A673 (cell line): ENCODE measurements at regions not wholly inside any gene's neighbourhood (a gene's known extent, or its start where the extent isn't known, plus 50 kb on each side); places are given as distances from the start of the nearest gene placed in this dataset.

Experiments
- BruUV-seq: library from RNA; stranded (reverse); fragments of 400-500 nt; replicated peaks from 2 replicates; lab custom pipeline; 2021; lab: Mats Ljungman, UMichigan
- CTCF ChIA-PET: fragments of 300-600 bp; sonication (Branson Sonifier 250); formaldehyde crosslinking; loops from one replicate; lab custom pipeline; 2022; ENCODE audit warnings: antibody characterized with exemption; lab: Charles Lee
- POLR2A ChIA-PET: fragments of 300-600 bp; sonication (Branson Sonifier 250); formaldehyde crosslinking; loops from one replicate; lab custom pipeline; 2022; ENCODE audit warnings: antibody characterized with exemption; ENCODE audit not compliant: low non-redundant PET; lab: Charles Lee
- DNase-seq: peaks from one replicate; pipeline ENCODE4 v3.0.0-alpha.2; 2015; ENCODE audit warnings: low spot score
- H3K27ac ChIP-seq: fragments of 200-600 bp; sonication (generic); 2 replicates; pipeline ENCODE4 v1.5.1; 2016; ENCODE audit warnings: mixed run types, low read depth, mild to moderate bottlenecking, mixed read lengths, antibody characterized with exemption, low read length; ENCODE audit not compliant: poor library complexity, severe bottlenecking
- H3K27me3 ChIP-seq: fragments of 200-600 bp; sonication (generic); replicated peaks from 2 replicates; pipeline ENCODE4 v1.6.1; 2017; ENCODE audit warnings: mixed run types, low read depth, mild to moderate bottlenecking, mixed read lengths, antibody characterized with exemption, low read length; ENCODE audit not compliant: insufficient read depth, poor library complexity
- H3K36me3 ChIP-seq: fragments of 200-600 bp; sonication (generic); 2 replicates; pipeline ENCODE4 v1.6.1; 2016; ENCODE audit warnings: mixed run types, mild to moderate bottlenecking, mixed read lengths, antibody characterized with exemption, low read length; ENCODE audit not compliant: insufficient read depth, poor library complexity, severe bottlenecking
- H3K4me1 ChIP-seq: fragments of 200-600 bp; sonication (generic); 2 replicates; pipeline ENCODE4 v1.6.1; 2017; ENCODE audit warnings: mixed run types, mild to moderate bottlenecking, mixed read lengths, antibody characterized with exemption, low read length; ENCODE audit not compliant: insufficient read depth, poor library complexity, severe bottlenecking
- H3K4me3 ChIP-seq: fragments of 200-600 bp; sonication (generic); 2 replicates; pipeline ENCODE4 v1.5.1; 2016; ENCODE audit warnings: low read depth, mixed run types, mild to moderate bottlenecking, mixed read lengths, low read length; ENCODE audit not compliant: poor library complexity, severe bottlenecking
- H3K9me3 ChIP-seq: fragments of 200-600 bp; sonication (generic); 2 replicates; pipeline ENCODE4 v1.6.1; 2016; ENCODE audit warnings: mixed run types, low read depth, mild to moderate bottlenecking, mixed read lengths, antibody characterized with exemption, low read length; ENCODE audit not compliant: poor library complexity, severe bottlenecking
- EZH2 ChIP-seq: fragments of 200-600 bp; sonication (generic); IDR thresholded peaks from 2 replicates; pipeline ENCODE4 v1.6.1; 2017; ENCODE audit warnings: borderline replicate concordance, low read depth, mild to moderate bottlenecking, mixed read lengths, antibody characterized with exemption, low read length; ENCODE audit not compliant: poor library complexity, severe bottlenecking
- intact Hi-C: fragments of 100-400 bp; cut with micrococcal nuclease; formaldehyde crosslinking; loops from one replicate; pipeline ENCODE4 v1.10.0; 2022; ENCODE audit not compliant: unreplicated experiment
- TF ChIP-seq, protein P1 (sequence below): fragments of 300-800, 200-600 bp; sonication (generic); conservative IDR thresholded peaks from 2 replicates; pipeline ENCODE4 v1.5.1; 2017; ENCODE audit warnings: low read depth, mild to moderate bottlenecking, antibody characterized with exemption, low read length, moderate library complexity, mixed read lengths

DNA sequence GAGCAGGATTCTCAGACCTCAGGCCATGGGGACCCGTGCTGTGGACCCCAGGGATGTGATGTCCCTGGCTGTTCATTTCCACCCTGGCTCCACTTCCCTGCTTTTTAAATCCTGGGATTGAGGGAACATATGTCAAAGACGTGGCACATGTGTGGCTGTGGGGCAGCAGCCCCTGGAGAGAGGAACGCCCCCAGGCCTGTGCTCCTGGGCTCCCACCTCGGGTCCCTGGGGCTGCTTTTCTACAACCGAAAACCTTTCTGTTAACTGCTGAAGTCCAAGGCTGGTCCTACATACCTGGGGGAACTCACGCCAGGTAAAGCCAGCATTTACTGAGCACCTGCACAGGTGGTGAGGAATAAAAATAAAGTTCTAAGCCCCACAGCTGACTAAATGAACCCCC is 102.3 kb upstream of the FRMD1 start:
- no TSS peak for BruUV-seq
- POLR2A ChIA-PET: no interaction called here
- peak overlapping the region; percentile 85 for H3K27ac ChIP-seq
- peaks cover 57% of the 10 kb centered on the region for H3K4me1 ChIP-seq
- no peaks in the 10 kb centered on the region for H3K36me3 ChIP-seq
- TF ChIP-seq EZH2: no peak
- TF ChIP-seq, protein P1, sequence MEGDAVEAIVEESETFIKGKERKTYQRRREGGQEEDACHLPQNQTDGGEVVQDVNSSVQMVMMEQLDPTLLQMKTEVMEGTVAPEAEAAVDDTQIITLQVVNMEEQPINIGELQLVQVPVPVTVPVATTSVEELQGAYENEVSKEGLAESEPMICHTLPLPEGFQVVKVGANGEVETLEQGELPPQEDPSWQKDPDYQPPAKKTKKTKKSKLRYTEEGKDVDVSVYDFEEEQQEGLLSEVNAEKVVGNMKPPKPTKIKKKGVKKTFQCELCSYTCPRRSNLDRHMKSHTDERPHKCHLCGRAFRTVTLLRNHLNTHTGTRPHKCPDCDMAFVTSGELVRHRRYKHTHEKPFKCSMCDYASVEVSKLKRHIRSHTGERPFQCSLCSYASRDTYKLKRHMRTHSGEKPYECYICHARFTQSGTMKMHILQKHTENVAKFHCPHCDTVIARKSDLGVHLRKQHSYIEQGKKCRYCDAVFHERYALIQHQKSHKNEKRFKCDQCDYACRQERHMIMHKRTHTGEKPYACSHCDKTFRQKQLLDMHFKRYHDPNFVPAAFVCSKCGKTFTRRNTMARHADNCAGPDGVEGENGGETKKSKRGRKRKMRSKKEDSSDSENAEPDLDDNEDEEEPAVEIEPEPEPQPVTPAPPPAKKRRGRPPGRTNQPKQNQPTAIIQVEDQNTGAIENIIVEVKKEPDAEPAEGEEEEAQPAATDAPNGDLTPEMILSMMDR: no peak
- no peak overlapping the region for H3K4me3 ChIP-seq
- CTCF ChIA-PET: no interaction called here
- DNase-seq: no peak
- intact Hi-C loops: no loop called here
- no peaks in the 10 kb centered on the region for H3K27me3 ChIP-seq
- no peaks in the 10 kb centered on the region for H3K9me3 ChIP-seq

DNA sequence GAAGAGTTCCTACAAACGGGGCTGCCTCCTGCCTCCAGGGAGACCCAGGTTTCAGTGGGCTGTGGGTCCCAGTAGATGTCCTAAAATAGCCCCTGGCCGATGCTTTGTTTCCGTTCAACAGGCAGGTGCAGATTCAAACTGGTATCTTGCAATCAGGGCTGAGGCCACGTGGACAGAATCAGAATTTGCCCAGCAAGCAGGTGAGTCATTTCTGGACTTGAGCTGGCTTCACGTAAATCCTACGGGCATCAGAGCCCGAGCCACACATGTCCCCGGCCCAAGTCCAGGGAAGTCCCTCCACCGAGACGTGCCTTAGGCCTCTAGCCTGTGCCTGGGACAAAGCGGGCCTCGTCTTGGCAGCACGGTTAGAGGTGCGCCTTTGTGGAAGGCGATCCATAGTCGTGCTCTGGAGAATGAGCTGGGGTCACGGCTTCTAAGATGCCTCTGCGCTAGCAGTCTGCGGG is 101.6 kb upstream of the FRMD1 start:
- H3K27me3 ChIP-seq: no peaks in the 10 kb centered on the region
- peak overlapping the region; percentile 56 for H3K27ac ChIP-seq
- TF ChIP-seq EZH2: no peak
- TF ChIP-seq, protein P1: no peak
- no peaks in the 10 kb centered on the region for H3K36me3 ChIP-seq
- DNase-seq: no peak
- BruUV-seq: no TSS peak
- peaks cover 57% of the 10 kb centered on the region for H3K4me1 ChIP-seq
- H3K4me3 ChIP-seq: no peak overlapping the region
- ChIA-PET POLR2A (no interaction called here), CTCF (no interaction called here)
- H3K9me3 ChIP-seq: no peaks in the 10 kb centered on the region
- intact Hi-C loops: no loop called here

DNA sequence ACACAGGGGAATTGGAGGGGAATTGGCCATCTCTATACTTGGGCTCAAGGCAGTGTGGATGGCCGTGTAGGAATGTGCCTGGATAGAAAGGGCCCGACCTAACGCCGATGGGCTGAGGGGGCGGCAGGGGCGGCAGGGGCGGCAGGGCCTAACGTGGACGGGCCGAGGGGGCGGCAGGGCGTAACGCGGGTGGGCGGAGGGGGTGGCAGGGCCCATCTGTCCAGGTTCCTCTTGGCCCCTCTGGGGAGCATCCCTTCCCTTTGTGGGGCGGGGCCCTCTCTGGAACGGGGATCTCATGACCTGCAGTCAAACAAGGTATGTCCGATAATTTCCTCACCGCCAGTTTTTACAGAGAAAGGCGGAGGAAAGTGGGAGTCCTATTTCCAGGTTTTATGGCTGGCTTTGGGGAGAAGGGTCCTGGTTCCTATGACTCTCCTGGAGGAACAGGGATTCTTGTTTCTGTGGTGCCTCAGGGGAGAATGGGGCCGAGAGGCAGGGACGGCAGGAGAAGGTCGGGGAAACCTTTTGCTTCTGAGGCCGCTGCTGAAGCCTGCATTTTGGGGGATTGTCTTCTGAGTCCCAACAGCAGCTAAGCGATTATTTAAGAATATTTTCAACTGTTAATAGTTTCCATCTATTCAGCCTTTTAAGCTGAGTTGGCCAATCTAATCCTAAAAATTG is 100.8 kb upstream of the FRMD1 start:
- POLR2A ChIA-PET: no interaction called here
- BruUV-seq: no TSS peak
- H3K27me3 ChIP-seq: no peaks in the 10 kb centered on the region

More for the DNA sequence above, 100.8 kb upstream of the FRMD1 start:
- DNase-seq: no peak
- Histone ChIP-seq H3K36me3 (no peaks in the 10 kb centered on the region), H3K9me3 (no peaks in the 10 kb centered on the region), H3K4me3 (no peak overlapping the region), H3K27ac (peak overlapping the region; percentile 54), H3K4me1 (peaks cover 57% of the 10 kb centered on the region)
- intact Hi-C loops: no loop called here
- TF ChIP-seq, protein P1: no peak
- TF ChIP-seq EZH2: no peak
- CTCF ChIA-PET: no interaction called here
